ENCODE measurements at regions not wholly inside any gene's neighbourhood (a gene's known extent, or its start where the extent isn't known, plus 50 kb on each side); places are given as distances from the start of the nearest gene placed in this dataset.

DNA sequence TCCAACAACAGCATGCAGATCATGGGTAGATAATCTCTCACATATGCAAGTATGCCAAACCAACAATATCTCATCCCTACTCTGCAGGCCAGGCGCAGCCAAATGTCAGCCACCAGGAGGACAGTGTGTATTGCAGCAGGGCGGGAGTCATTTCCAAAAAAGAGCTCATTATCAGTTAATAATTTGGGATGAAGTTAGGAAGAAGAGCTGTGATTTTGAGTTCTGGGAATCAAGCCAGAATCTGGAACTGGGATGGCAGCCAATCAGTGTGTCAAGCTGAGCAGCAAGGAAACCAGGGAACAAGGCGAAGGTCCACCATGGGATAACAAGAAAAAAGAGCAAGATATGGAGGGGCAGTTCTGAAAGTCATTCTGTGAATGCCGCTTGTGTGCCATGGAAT, 88.2 kb upstream of the CAMK2D start:
- Histone ChIP-seq H3K9me3 (ENCODE audit: control insufficient read depth, insufficient read depth, low read depth, low read length) (no peaks in the 10 kb centered on the region), H3K4me3 (ENCODE audit: low read depth in 2 of 2, low read length in 2 of 2) (no peak overlapping the region), H3K27ac (ENCODE audit: low read length) (no peak overlapping the region), H3K27me3 (ENCODE audit: control insufficient read depth, insufficient read depth, low read length) (no peaks in the 10 kb centered on the region), H3K36me3 (ENCODE audit: control insufficient read depth, insufficient read depth, low read length) (no peaks in the 10 kb centered on the region), H3K4me1 (ENCODE audit: control insufficient read depth, insufficient read depth, low read length) (no peaks in the 10 kb centered on the region)
- intact Hi-C loops (cut with micrococcal nuclease; ENCODE audit: unreplicated experiment) (no loop called here), in situ Hi-C loops (cut with HindIII; ENCODE audit: low pct_unique_long_range_greater_than_20kb, low sequenced_read_pairs) (no loop called here)
- POLR2A ChIA-PET: interaction anchor here (0.7 kb wide), 1 partner anchor 81 kb away, joined by 3 read pairs; no protein-coding TSS in a partner anchor
- BruUV-seq (replicated peaks): no TSS peak
- no peak for DNase-seq (ENCODE audit: low read depth, low spot score)
- ATAC-seq: no peak
- TF ChIP-seq TCF7L2 (IDR thresholded peaks at IDR 0.05; ENCODE audit: low read depth, low read length): no peak
- TF ChIP-seq, protein P1, sequence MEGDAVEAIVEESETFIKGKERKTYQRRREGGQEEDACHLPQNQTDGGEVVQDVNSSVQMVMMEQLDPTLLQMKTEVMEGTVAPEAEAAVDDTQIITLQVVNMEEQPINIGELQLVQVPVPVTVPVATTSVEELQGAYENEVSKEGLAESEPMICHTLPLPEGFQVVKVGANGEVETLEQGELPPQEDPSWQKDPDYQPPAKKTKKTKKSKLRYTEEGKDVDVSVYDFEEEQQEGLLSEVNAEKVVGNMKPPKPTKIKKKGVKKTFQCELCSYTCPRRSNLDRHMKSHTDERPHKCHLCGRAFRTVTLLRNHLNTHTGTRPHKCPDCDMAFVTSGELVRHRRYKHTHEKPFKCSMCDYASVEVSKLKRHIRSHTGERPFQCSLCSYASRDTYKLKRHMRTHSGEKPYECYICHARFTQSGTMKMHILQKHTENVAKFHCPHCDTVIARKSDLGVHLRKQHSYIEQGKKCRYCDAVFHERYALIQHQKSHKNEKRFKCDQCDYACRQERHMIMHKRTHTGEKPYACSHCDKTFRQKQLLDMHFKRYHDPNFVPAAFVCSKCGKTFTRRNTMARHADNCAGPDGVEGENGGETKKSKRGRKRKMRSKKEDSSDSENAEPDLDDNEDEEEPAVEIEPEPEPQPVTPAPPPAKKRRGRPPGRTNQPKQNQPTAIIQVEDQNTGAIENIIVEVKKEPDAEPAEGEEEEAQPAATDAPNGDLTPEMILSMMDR (IDR thresholded peaks at IDR 0.05): no peak
- TF ChIP-seq POLR2AphosphoS5 (IDR thresholded peaks at IDR 0.05; ENCODE audit: low read depth, low read length): no peak
- TF ChIP-seq, protein P2, sequence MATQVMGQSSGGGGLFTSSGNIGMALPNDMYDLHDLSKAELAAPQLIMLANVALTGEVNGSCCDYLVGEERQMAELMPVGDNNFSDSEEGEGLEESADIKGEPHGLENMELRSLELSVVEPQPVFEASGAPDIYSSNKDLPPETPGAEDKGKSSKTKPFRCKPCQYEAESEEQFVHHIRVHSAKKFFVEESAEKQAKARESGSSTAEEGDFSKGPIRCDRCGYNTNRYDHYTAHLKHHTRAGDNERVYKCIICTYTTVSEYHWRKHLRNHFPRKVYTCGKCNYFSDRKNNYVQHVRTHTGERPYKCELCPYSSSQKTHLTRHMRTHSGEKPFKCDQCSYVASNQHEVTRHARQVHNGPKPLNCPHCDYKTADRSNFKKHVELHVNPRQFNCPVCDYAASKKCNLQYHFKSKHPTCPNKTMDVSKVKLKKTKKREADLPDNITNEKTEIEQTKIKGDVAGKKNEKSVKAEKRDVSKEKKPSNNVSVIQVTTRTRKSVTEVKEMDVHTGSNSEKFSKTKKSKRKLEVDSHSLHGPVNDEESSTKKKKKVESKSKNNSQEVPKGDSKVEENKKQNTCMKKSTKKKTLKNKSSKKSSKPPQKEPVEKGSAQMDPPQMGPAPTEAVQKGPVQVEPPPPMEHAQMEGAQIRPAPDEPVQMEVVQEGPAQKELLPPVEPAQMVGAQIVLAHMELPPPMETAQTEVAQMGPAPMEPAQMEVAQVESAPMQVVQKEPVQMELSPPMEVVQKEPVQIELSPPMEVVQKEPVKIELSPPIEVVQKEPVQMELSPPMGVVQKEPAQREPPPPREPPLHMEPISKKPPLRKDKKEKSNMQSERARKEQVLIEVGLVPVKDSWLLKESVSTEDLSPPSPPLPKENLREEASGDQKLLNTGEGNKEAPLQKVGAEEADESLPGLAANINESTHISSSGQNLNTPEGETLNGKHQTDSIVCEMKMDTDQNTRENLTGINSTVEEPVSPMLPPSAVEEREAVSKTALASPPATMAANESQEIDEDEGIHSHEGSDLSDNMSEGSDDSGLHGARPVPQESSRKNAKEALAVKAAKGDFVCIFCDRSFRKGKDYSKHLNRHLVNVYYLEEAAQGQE (IDR thresholded peaks at IDR 0.05; ENCODE audit: insufficient read depth in 1 of 2, low read depth in 2 of 2, low read length in 1 of 2): no peak
- TF ChIP-seq SIN3A (IDR thresholded peaks at IDR 0.05; ENCODE audit: borderline replicate concordance, insufficient read depth, low read depth, low read length): no peak
- CTCF ChIA-PET: no interaction called here

DNA sequence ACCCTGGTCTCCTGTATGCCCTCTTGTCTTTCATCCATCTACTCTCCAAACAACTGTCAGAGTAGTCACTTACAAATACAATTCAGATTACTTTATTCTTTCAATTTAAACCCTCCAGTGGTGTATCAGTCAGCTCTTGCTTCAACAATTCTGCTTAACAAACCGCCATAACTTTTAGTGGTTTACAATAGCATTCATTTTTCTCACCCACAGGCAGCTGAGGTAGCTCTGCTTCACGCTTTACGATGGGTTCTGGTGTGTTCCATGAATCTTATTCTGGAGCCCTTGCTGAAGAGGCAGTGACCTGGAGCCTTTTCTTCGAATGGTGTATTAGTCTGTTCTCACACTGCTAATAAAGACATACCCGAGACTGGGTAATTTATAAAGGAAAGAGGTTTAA, 86.2 kb upstream of the CAMK2D start:
- no peak for DNase-seq (ENCODE audit: low read depth, low spot score)
- ChIA-PET CTCF (no interaction called here), POLR2A (no interaction called here)
- in situ Hi-C loops (cut with HindIII; ENCODE audit: low pct_unique_long_range_greater_than_20kb, low sequenced_read_pairs) (no loop called here), intact Hi-C loops (cut with micrococcal nuclease; ENCODE audit: unreplicated experiment) (no loop called here)
- no peak overlapping the region for H3K4me3 ChIP-seq (ENCODE audit: low read depth in 2 of 2, low read length in 2 of 2)
- no peaks in the 10 kb centered on the region for H3K36me3 ChIP-seq (ENCODE audit: control insufficient read depth, insufficient read depth, low read length)
- H3K27ac ChIP-seq (ENCODE audit: low read length): no peak overlapping the region
- H3K4me1 ChIP-seq (ENCODE audit: control insufficient read depth, insufficient read depth, low read length): no peaks in the 10 kb centered on the region
- H3K9me3 ChIP-seq (ENCODE audit: control insufficient read depth, insufficient read depth, low read depth, low read length): no peaks in the 10 kb centered on the region
- H3K27me3 ChIP-seq (ENCODE audit: control insufficient read depth, insufficient read depth, low read length): no peaks in the 10 kb centered on the region
- TF ChIP-seq, protein P1 (IDR thresholded peaks at IDR 0.05): no peak
- TF ChIP-seq POLR2AphosphoS5 (IDR thresholded peaks at IDR 0.05; ENCODE audit: low read depth, low read length): no peak
- TF ChIP-seq TCF7L2 (IDR thresholded peaks at IDR 0.05; ENCODE audit: low read depth, low read length): no peak
- no peak for TF ChIP-seq SIN3A (IDR thresholded peaks at IDR 0.05; ENCODE audit: borderline replicate concordance, insufficient read depth, low read depth, low read length)
- TF ChIP-seq, protein P2 (IDR thresholded peaks at IDR 0.05; ENCODE audit: insufficient read depth in 1 of 2, low read depth in 2 of 2, low read length in 1 of 2): no peak
- BruUV-seq (replicated peaks): no TSS peak
- ATAC-seq: no peak
